LNCaP clone FGC (cell line): ENCODE measurements at regions not wholly inside any gene's neighbourhood (a gene's known extent, or its start where the extent isn't known, plus 50 kb on each side); places are given as distances from the start of the nearest gene placed in this dataset.

Experiments used
- DNase-seq: peaks from one replicate; pipeline ENCODE4 v3.0.0-alpha.2; 2011; ENCODE audit warnings: low read depth
- H3K4me3 ChIP-seq: 2 replicates; pipeline ENCODE4 v1.5.1; 2011; ENCODE audit warnings: mild to moderate bottlenecking, low read depth, low read length, control low read depth
- TF ChIP-seq, protein P1 (sequence below): IDR thresholded peaks from 2 replicates; pipeline ENCODE4 v1.5.1; 2012; ENCODE audit warnings: mild to moderate bottlenecking; ENCODE audit not compliant: control insufficient read depth, insufficient read depth; ENCODE audit errors: extremely low read depth

DNA sequence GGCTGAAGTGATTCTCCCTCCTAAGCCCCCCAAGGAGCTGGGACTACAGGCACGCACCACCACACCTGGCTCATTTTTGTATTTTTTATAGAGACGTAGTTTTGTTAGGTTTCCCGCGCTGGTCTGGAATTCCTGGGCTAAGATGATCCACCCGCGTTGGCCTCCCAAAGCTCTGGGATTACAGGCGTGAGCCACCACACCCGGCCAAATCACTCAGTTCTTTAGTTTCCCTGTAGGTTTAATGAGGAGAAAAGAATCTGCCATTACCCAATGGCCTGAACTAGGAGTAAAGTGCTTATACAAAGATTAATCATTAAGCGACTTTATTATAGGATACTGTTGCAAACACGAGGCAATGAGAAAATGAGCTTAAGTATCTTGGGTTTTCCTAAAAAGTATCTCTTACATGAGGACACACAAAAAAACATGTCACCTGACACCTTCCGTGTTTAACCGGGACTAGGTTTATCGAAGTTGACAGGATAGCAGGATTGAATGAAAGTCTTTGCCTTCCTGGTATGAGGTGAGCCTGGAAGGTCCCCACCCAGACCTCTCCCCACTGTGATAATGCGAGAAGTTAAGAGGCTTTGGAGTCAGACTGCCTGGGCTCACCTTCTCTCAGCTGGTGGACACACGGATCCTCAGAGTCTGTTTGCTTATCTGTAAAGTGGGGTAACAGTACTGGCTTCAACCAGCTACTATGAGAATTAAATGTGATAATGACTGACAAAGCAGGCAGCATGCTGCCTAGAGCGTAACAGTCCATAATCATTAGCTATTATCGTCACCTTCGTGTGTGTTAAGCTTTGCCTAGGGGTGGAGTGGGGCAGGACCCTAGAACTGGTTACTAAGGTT is 133.5 kb upstream of the KRAS start:
- no peak for DNase-seq
- TF ChIP-seq, protein P1, sequence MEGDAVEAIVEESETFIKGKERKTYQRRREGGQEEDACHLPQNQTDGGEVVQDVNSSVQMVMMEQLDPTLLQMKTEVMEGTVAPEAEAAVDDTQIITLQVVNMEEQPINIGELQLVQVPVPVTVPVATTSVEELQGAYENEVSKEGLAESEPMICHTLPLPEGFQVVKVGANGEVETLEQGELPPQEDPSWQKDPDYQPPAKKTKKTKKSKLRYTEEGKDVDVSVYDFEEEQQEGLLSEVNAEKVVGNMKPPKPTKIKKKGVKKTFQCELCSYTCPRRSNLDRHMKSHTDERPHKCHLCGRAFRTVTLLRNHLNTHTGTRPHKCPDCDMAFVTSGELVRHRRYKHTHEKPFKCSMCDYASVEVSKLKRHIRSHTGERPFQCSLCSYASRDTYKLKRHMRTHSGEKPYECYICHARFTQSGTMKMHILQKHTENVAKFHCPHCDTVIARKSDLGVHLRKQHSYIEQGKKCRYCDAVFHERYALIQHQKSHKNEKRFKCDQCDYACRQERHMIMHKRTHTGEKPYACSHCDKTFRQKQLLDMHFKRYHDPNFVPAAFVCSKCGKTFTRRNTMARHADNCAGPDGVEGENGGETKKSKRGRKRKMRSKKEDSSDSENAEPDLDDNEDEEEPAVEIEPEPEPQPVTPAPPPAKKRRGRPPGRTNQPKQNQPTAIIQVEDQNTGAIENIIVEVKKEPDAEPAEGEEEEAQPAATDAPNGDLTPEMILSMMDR = no peak
- H3K4me3 ChIP-seq = no peak overlapping the region

DNA sequence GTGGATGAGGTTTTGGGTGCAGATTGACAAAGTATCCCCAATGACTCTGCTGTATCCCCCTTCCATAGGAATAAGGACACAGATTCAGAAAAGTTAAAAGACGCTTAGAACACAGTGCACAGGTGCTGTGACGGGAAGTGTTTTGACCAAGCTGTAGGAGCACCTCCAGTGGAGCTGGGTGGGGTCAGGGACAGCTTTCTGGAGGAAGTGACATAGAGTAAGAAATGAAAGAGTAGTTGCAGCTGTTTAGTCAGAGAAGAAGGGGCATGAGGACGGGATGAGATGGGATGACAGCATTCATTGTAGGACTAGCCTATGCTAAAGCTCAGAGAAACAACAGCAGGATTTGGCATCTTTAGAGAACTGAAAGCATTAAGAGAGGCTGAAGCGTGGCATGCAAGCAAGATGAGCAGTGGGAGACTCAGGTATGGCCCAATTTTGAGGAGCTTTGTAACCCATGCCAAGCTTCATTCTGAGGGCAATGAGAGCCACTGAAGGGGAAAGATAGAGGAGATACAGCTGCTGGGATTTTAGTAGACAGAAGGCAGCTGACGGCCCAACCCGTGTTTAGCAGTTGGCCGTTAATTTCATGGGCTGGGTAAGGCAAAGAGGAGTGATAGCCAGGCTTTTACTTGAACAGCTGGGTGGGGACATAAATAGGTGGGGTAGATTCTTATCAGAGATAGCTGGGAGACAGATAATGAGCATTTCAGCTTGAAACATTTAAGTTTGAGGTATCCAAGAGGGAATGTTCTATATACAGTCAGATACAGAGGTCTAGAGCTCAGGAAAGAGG is 131.8 kb upstream of the KRAS start:
- DNase-seq = no peak
- TF ChIP-seq, protein P1 = no peak

DNA sequence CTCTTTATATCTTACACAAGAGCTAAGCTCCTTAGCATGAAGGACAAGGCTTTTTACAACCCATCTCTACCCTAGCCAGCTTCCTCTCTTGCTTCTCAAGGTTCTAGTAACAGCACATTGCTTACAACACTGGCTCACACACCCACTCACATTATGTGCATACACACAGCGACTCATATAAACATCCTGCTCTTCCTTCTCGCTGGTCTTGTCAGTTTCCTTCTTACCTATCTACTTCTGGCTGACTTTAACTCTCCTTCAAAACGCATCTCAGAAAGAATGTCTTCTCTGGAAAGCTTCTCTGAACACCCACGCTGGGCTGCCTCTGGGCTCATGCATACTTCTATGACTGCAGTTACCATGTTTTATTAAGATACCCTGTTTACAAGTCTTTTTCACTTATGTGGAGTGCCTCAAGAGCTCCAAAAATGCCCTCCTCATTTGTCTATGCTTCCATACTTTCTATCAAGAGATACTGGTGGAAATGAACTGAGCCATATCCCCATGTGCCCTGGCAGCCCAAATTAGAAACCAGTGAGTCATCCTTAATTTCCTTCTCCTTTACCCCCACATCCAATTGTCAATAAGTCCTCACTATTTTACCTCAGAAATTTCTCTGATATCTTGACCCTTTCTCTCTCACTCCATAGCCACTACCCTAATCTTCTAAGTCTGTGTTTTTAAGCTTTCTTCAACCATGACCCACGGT is 126.9 kb upstream of the KRAS start:
- TF ChIP-seq, protein P1 = no peak
- no peak for DNase-seq

More for the DNA sequence above, 131.8 kb upstream of the KRAS start:
- no peak overlapping the region for H3K4me3 ChIP-seq

DNA sequence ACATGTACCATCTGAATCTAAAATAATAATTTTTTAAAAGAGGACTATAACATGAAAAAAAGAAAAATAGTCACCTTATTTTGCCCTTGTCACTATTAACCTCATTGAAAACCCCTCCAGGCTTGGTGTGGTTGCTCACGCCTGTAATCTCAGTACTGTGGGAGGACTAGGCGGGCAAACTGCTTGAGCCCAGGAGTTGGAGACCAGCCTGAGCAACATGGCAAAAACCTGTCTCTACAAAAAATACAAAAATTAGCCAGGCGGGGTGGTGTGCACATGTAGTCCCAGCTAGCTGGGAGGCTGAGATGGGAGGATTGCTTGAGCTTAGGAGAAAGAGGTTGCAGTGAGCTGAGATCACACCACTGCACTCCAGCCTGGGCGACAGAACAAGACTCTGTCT is 126.3 kb upstream of the KRAS start:
- TF ChIP-seq, protein P1 = no peak
- H3K4me3 ChIP-seq = no peak overlapping the region
- no peak for DNase-seq

More for the DNA sequence above, 126.9 kb upstream of the KRAS start:
- H3K4me3 ChIP-seq = no peak overlapping the region

DNA sequence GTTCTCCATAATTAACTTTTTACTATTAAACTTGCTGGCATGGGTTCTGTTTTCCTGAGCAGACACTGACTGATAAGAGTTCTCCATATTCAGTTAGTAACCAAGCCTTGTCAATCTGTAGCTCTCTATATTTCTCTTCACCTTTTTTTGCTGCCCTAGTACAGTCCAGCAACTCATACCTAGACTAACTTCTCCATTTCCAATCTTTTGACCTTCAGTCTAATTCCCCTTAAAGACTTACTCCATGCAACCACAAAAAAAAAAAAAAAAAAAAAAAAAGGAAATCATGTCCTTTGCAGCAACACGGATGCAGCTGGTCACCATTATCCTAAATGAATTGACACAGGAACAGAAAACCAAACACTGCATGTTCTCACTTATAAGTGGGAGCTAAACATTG is 125.7 kb upstream of the KRAS start:
- TF ChIP-seq, protein P1 = no peak
- no peak for DNase-seq
- H3K4me3 ChIP-seq = no peak overlapping the region

DNA sequence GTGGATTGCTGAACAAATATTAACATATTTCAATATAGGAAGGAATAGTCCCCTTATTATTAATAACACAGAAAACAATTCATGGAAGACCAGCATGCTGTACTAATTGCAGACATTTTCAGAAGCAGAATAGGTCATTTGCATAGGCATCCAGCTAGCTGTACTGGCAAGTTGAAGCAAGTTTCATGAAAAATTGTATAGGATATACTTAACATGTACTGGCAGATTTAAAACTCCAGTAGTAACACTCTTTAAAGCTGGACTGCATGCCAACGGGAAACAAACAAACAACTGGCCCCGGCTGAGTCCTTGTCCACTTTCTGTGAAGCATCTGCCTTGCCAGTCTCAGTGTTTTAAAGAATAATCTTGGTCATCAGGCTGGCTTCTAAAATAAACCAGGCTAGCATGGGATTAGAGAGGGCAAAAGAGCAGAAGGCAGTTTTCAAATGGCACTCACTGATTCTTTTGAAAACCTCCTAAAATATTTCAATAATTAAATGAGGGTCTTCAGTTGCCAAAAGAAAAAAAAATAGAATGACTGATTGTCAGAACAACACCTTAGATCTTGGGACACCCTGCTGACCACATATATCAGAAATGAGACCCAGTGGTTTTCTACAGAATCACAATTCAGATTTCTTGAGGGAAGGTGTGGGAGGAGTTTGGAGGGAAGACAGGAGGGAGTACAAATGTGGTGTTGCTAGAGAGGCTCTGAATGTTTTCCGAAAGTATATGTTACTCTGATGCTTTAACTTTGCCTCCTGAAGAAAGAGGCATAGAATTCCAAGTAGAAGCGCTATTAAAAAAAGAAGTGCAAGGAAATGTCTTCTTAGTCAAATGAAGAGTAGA is 122.5 kb upstream of the KRAS start:
- TF ChIP-seq, protein P1 = no peak
- no peak overlapping the region for H3K4me3 ChIP-seq
- no peak for DNase-seq
